BE2C (cell line): ENCODE measurements at regions not wholly inside any gene's neighbourhood (a gene's known extent, or its start where the extent isn't known, plus 50 kb on each side); places are given as distances from the start of the nearest gene placed in this dataset.

Experiments used
- DNase-seq: peaks from one replicate; pipeline ENCODE4 v3.0.0-alpha.2; 2020
- H3K27me3 ChIP-seq: fragments of 250-450 bp; sonication (Bioruptor Pico); 2 replicates; pipeline ENCODE4 v1.5.1; 2020; ENCODE audit warnings: mild to moderate bottlenecking
- H3K36me3 ChIP-seq: fragments of 250-450 bp; sonication (Bioruptor Pico); 2 replicates; pipeline ENCODE4 v1.5.1; 2020; ENCODE audit warnings: mild to moderate bottlenecking
- H3K4me1 ChIP-seq: fragments of 250-450 bp; sonication (Bioruptor Pico); 2 replicates; pipeline ENCODE4 v1.5.1; 2020
- H3K4me3 ChIP-seq: 2 replicates; pipeline ENCODE4 v1.5.1; 2011; ENCODE audit warnings: low read depth, low read length
- H3K9me3 ChIP-seq: fragments of 250-450 bp; sonication (Bioruptor Pico); 2 replicates; pipeline ENCODE4 v1.5.1; 2020
- CTCF ChIP-seq: IDR thresholded peaks from 2 replicates; pipeline ENCODE4 v1.5.1; 2012; ENCODE audit warnings: mild to moderate bottlenecking, low read depth, low read length

- Histone ChIP-seq H3K4me3 (no peak overlapping the region), H3K36me3 (no peaks in the 10 kb centered on the region), H3K4me1 (no peaks in the 10 kb centered on the region), H3K9me3 (no peaks in the 10 kb centered on the region), H3K27me3 (no peaks in the 10 kb centered on the region)
- no peak for DNase-seq
- TF ChIP-seq CTCF = no peak
Measured at GRCh38 chr10:128489324-128490247, 363.4 kb upstream of the MKI67 start.

- no peaks in the 10 kb centered on the region for H3K27me3 ChIP-seq
- no peaks in the 10 kb centered on the region for H3K4me1 ChIP-seq
- no peaks in the 10 kb centered on the region for H3K36me3 ChIP-seq
- H3K9me3 ChIP-seq = no peaks in the 10 kb centered on the region
- TF ChIP-seq CTCF = no peak
- no peak for DNase-seq
- no peak overlapping the region for H3K4me3 ChIP-seq
Measured at GRCh38 chr10:128491686-128492085, 365.5 kb upstream of the MKI67 start.

GRCh38 chr10:128493811-128494210 lies 367.6 kb upstream of the MKI67 start:
- no peak overlapping the region for H3K4me3 ChIP-seq
- no peaks in the 10 kb centered on the region for H3K9me3 ChIP-seq
- H3K4me1 ChIP-seq = no peaks in the 10 kb centered on the region
- H3K27me3 ChIP-seq = no peaks in the 10 kb centered on the region
- TF ChIP-seq CTCF = no peak
- H3K36me3 ChIP-seq = no peaks in the 10 kb centered on the region
- no peak for DNase-seq

- no peak overlapping the region for H3K4me3 ChIP-seq
- no peaks in the 10 kb centered on the region for H3K36me3 ChIP-seq
- H3K4me1 ChIP-seq = no peaks in the 10 kb centered on the region
- no peaks in the 10 kb centered on the region for H3K9me3 ChIP-seq
- TF ChIP-seq CTCF = no peak
- H3K27me3 ChIP-seq = no peaks in the 10 kb centered on the region
- no peak for DNase-seq
Measured at GRCh38 chr10:128494665-128495064, 368.4 kb upstream of the MKI67 start.

GRCh38 chr10:128497660-128498377 lies 371.6 kb upstream of the MKI67 start:
- H3K9me3 ChIP-seq = no peaks in the 10 kb centered on the region
- no peak overlapping the region for H3K4me3 ChIP-seq
- no peaks in the 10 kb centered on the region for H3K4me1 ChIP-seq
- TF ChIP-seq CTCF = no peak
- no peaks in the 10 kb centered on the region for H3K36me3 ChIP-seq
- no peaks in the 10 kb centered on the region for H3K27me3 ChIP-seq
- DNase-seq = no peak

- Histone ChIP-seq H3K9me3 (no peaks in the 10 kb centered on the region), H3K4me1 (no peaks in the 10 kb centered on the region), H3K36me3 (no peaks in the 10 kb centered on the region), H3K27me3 (no peaks in the 10 kb centered on the region), H3K4me3 (no peak overlapping the region)
- no peak for DNase-seq
- no peak for TF ChIP-seq CTCF
Measured at GRCh38 chr10:128498378-128498730, 372.1 kb upstream of the MKI67 start.
